Vagina (tissue), 2 donors: ENCODE measurements at regions not wholly inside any gene's neighbourhood (a gene's known extent, or its start where the extent isn't known, plus 50 kb on each side); places are given as distances from the start of the nearest gene placed in this dataset.

ENCODE experiments used
- DNase-seq, 2 donors: peaks; one replicate each; pipeline ENCODE4 v3.0.0-alpha.2; 2017; ENCODE audit errors: extremely low spot score in 2 of 2
- H3K27ac ChIP-seq: fragments of 200-600 bp; sonication (generic); one replicate; pipeline ENCODE4 v1.5.1; 2019
- H3K27me3 ChIP-seq: fragments of 200-600 bp; sonication (generic); one replicate; pipeline ENCODE4 v1.5.1; 2019
- H3K36me3 ChIP-seq, 2 donors: fragments of 200-600 bp; sonication (generic); one replicate each; pipeline ENCODE4 v1.5.1; 2017 to 2019
- H3K4me1 ChIP-seq: fragments of 200-600 bp; sonication (generic); one replicate; pipeline ENCODE4 v1.5.1; 2019
- H3K4me3 ChIP-seq, 2 donors: fragments of 200-600 bp; sonication (generic); 1 replicate in 1 of 2; 2 replicates in 1 of 2; pipeline ENCODE4 v1.5.1; 2016 to 2019
- H3K9me3 ChIP-seq: fragments of 200-600 bp; sonication (generic); one replicate; pipeline ENCODE4 v1.5.1; 2019
- POLR2A ChIP-seq, 2 donors: fragments of 450-650 bp; IDR thresholded peaks; one replicate each; pipeline ENCODE4 v1.6.1; 2017; ENCODE audit warnings: antibody characterized with exemption in 2 of 2, mild to moderate bottlenecking in 2 of 2, moderate library complexity in 2 of 2
- POLR2AphosphoS5 ChIP-seq, 2 donors: sonication (generic); formaldehyde crosslinking; IDR thresholded peaks; one replicate each; pipeline ENCODE4 v1.9.0; 2017; ENCODE audit warnings: antibody characterized with exemption in 2 of 2, mild to moderate bottlenecking in 2 of 2, low read depth in 1 of 2; ENCODE audit not compliant: insufficient read depth in 1 of 2
- intact Hi-C: fragments of 100-400 bp; cut with DNase I; formaldehyde crosslinking; loops from one replicate; pipeline ENCODE4 v1.15.1; 2023
- TF ChIP-seq, protein P1 (sequence below), 3 experiments: fragments of 450-650 bp in 2 of 3; fragments of 200-600 bp in 1 of 3; sonication (generic) in 1 of 3; IDR thresholded peaks; one replicate each; pipeline ENCODE4 v1.5.1; 2017 to 2019; ENCODE audit warnings: antibody characterized with exemption in 3 of 3, mild to moderate bottlenecking in 2 of 3, moderate library complexity in 2 of 3

DNA sequence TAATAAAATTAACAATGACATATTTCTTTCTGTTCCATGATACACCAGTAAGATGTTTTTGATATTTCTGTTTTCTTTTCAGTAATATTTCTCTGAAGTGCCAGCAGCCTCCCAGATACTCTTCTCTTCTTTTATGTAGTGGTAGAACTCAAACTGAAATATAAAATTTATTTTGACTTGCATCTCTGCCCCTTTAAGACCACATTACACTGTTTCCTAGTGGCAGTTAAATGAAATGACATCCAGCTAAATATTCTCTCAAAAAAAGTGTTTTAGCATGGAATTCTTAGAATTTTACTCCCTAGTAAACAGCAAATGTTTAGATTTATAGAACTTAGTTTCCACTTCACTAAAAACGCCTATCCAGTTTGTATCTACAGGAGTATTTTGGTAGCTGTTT, 237.2 kb upstream of the MTPN start:
- Histone ChIP-seq H3K4me3 (no peak overlapping the region), H3K9me3 (no peaks in the 10 kb centered on the region), H3K4me1 (no peaks in the 10 kb centered on the region), H3K27me3 (no peaks in the 10 kb centered on the region), H3K36me3 (no peaks in the 10 kb centered on the region), H3K27ac (no peak overlapping the region)
- DNase-seq: no peak
- TF ChIP-seq POLR2AphosphoS5 (IDR thresholded peaks at IDR 0.05; ENCODE audit: insufficient read depth in 1 of 2, low read depth in 1 of 2) (no peak), POLR2A (IDR thresholded peaks at IDR 0.05) (no peak)
- TF ChIP-seq, protein P1, sequence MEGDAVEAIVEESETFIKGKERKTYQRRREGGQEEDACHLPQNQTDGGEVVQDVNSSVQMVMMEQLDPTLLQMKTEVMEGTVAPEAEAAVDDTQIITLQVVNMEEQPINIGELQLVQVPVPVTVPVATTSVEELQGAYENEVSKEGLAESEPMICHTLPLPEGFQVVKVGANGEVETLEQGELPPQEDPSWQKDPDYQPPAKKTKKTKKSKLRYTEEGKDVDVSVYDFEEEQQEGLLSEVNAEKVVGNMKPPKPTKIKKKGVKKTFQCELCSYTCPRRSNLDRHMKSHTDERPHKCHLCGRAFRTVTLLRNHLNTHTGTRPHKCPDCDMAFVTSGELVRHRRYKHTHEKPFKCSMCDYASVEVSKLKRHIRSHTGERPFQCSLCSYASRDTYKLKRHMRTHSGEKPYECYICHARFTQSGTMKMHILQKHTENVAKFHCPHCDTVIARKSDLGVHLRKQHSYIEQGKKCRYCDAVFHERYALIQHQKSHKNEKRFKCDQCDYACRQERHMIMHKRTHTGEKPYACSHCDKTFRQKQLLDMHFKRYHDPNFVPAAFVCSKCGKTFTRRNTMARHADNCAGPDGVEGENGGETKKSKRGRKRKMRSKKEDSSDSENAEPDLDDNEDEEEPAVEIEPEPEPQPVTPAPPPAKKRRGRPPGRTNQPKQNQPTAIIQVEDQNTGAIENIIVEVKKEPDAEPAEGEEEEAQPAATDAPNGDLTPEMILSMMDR (IDR thresholded peaks at IDR 0.05): no peak
- intact Hi-C loops: no loop called here

DNA sequence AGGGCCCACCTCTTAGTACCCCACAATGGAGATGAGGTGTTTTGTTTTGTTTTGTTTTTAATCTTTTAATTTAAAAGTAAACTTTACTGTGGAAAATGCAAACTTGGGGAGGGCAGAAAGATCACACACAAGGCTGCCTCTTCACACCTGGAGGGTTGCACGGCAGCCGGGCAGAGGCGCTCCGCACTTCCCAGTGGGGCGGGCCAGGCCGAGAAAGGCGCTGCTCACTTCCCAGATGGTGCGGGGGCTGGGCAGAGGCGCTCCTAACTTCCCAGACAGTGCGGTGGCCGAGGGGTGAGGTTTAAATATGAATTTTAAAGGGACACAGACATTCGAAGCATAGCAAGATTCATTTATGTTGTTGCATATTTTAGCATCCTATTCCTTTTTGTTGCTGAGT, 235.9 kb upstream of the MTPN start:
- Histone ChIP-seq H3K27me3 (no peaks in the 10 kb centered on the region), H3K4me1 (no peaks in the 10 kb centered on the region), H3K4me3 (no peak overlapping the region), H3K36me3 (no peaks in the 10 kb centered on the region), H3K27ac (no peak overlapping the region), H3K9me3 (no peaks in the 10 kb centered on the region)
- no peak for DNase-seq
- intact Hi-C loops: no loop called here
- TF ChIP-seq POLR2A (IDR thresholded peaks at IDR 0.05): no peak
- TF ChIP-seq POLR2AphosphoS5 (IDR thresholded peaks at IDR 0.05; ENCODE audit: insufficient read depth in 1 of 2, low read depth in 1 of 2): no peak
- TF ChIP-seq, protein P1 (IDR thresholded peaks at IDR 0.05): no peak

DNA sequence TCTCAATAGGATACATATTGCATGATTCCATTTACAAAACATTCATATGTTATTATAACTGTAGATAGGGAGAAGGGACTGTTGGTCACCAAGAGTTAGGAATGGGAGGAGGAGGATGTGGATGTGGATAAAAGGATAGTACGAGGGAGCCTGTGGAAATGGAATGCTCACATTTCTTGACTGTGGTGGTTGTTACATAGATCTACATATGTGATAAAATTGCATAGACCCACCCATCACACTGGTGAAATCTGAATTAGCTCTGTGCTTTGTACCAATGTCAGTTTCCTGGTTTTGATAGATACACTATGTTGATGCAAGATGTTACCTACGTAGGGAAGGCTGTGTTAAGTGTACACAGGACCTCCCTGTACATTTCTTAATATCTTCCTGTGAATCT, 233.5 kb upstream of the MTPN start:
- H3K36me3 ChIP-seq: no peaks in the 10 kb centered on the region
- no peak overlapping the region for H3K27ac ChIP-seq
- no peak for DNase-seq
- no peaks in the 10 kb centered on the region for H3K27me3 ChIP-seq
- TF ChIP-seq POLR2A (IDR thresholded peaks at IDR 0.05) (no peak), POLR2AphosphoS5 (IDR thresholded peaks at IDR 0.05; ENCODE audit: insufficient read depth in 1 of 2, low read depth in 1 of 2) (no peak)
- TF ChIP-seq, protein P1 (IDR thresholded peaks at IDR 0.05): no peak
- no peaks in the 10 kb centered on the region for H3K9me3 ChIP-seq
- intact Hi-C loops: no loop called here
- no peak overlapping the region for H3K4me3 ChIP-seq
- H3K4me1 ChIP-seq: no peaks in the 10 kb centered on the region

DNA sequence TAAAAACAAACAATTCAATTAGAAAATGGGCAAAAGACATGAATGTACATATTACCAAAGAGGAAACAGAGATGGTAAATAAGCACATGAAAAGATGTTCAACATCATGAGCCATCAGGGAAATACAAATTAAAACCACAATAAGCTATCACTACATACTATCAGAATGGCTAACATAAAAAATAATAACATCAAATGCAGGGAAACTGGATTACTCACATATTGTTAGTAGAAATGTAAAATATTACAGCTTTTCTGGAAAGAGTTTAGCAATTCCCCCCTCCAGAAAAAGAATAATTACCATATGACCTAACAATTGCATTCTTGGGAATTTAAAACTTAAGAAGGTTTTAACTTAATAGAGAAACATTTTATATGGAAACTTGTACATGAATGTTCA, 232.9 kb upstream of the MTPN start:
- TF ChIP-seq POLR2AphosphoS5 (IDR thresholded peaks at IDR 0.05; ENCODE audit: insufficient read depth in 1 of 2, low read depth in 1 of 2) (no peak), POLR2A (IDR thresholded peaks at IDR 0.05) (no peak)
- TF ChIP-seq, protein P1 (IDR thresholded peaks at IDR 0.05): no peak
- H3K27ac ChIP-seq: no peak overlapping the region
- DNase-seq: no peak

DNA sequence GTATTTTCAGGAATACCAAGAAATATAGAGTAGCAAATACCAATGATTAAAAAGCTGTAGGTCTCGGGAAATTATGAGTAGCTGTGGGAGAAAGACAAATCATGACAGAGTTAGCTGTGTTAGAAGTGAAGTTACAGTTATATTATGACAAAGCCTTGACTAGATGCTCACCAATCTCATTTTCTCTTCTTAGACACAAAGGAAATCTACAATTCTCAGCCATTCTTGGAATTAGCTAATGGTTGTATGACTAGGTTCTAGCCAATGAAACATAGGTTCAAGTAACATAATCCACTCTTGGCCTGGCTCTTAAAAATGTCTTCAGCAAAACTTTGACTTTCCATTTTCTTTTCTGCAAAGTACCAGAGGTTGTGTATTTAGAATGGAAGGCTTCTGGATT, 228.8 kb upstream of the MTPN start:
- no peaks in the 10 kb centered on the region for H3K9me3 ChIP-seq
- TF ChIP-seq POLR2AphosphoS5 (IDR thresholded peaks at IDR 0.05; ENCODE audit: insufficient read depth in 1 of 2, low read depth in 1 of 2) (no peak), POLR2A (IDR thresholded peaks at IDR 0.05) (no peak)
- TF ChIP-seq, protein P1 (IDR thresholded peaks at IDR 0.05): no peak
- H3K36me3 ChIP-seq: no peaks in the 10 kb centered on the region
- no peak overlapping the region for H3K27ac ChIP-seq
- no peaks in the 10 kb centered on the region for H3K4me1 ChIP-seq
- no peak overlapping the region for H3K4me3 ChIP-seq
- H3K27me3 ChIP-seq: no peaks in the 10 kb centered on the region
- intact Hi-C loops: no loop called here
- DNase-seq: no peak

More for the DNA sequence above, 232.9 kb upstream of the MTPN start:
- Histone ChIP-seq H3K9me3 (no peaks in the 10 kb centered on the region), H3K4me1 (no peaks in the 10 kb centered on the region), H3K27me3 (no peaks in the 10 kb centered on the region), H3K36me3 (no peaks in the 10 kb centered on the region), H3K4me3 (no peak overlapping the region)
- intact Hi-C loops: no loop called here
